Neural crest cell (in vitro differentiated cells): ENCODE measurements at regions not wholly inside any gene's neighbourhood (a gene's known extent, or its start where the extent isn't known, plus 50 kb on each side); places are given as distances from the start of the nearest gene placed in this dataset.

Experiments
- DNase-seq: peaks from one replicate; pipeline ENCODE4 v3.0.0; 2021; ENCODE audit warnings: low read depth, mixed read lengths, low spot score
- H3K27ac Mint-ChIP-seq: one replicate; pipeline ENCODE4 v1.8.0; 2021; ENCODE audit warnings: mild to moderate bottlenecking, mixed read lengths; ENCODE audit not compliant: unreplicated experiment
- H3K27me3 Mint-ChIP-seq: 2 replicates; pipeline ENCODE4 v1.8.0; 2021; ENCODE audit warnings: low read depth, mild to moderate bottlenecking, mixed read lengths
- H3K36me3 Mint-ChIP-seq: 2 replicates; pipeline ENCODE4 v1.8.0; 2021; ENCODE audit warnings: low read depth, mild to moderate bottlenecking, mixed read lengths
- H3K4me1 Mint-ChIP-seq: 2 replicates; pipeline ENCODE4 v1.8.0; 2021; ENCODE audit warnings: mixed read lengths
- H3K4me3 Mint-ChIP-seq: one replicate; pipeline ENCODE4 v1.8.0; 2021; ENCODE audit warnings: mild to moderate bottlenecking, mixed read lengths
- H3K9me3 Mint-ChIP-seq: 2 replicates; pipeline ENCODE4 v1.8.0; 2021; ENCODE audit warnings: mixed read lengths
- CTCF ChIP-seq: fragments of 200-600 bp; sonication (generic); conservative IDR thresholded peaks from 2 replicates; pipeline ENCODE4 v1.5.0; 2021; ENCODE audit warnings: antibody characterized with exemption, mild to moderate bottlenecking

- peaks cover 10% of the 10 kb centered on the region for H3K4me1 Mint-ChIP-seq
- H3K27ac Mint-ChIP-seq = no peak overlapping the region
- H3K27me3 Mint-ChIP-seq = no peaks in the 10 kb centered on the region
- H3K9me3 Mint-ChIP-seq = peaks cover 15% of the 10 kb centered on the region
- no peak overlapping the region for H3K4me3 Mint-ChIP-seq
- TF ChIP-seq CTCF = no peak
- no peak for DNase-seq
- peaks cover 4% of the 10 kb centered on the region for H3K36me3 Mint-ChIP-seq
Measured at GRCh38 chr2:67082813-67083212, 314.3 kb upstream of the ETAA1 start.

GRCh38 chr2:67083951-67084350, 313.2 kb upstream of the ETAA1 start:
- Mint-ChIP-seq H3K27ac (no peak overlapping the region), H3K27me3 (no peaks in the 10 kb centered on the region), H3K9me3 (peaks cover 13% of the 10 kb centered on the region), H3K36me3 (peaks cover 4% of the 10 kb centered on the region), H3K4me1 (peaks cover 10% of the 10 kb centered on the region), H3K4me3 (no peak overlapping the region)
- no peak for DNase-seq
- no peak for TF ChIP-seq CTCF

GRCh38 chr2:67085146-67085545, 312.0 kb upstream of the ETAA1 start:
- Mint-ChIP-seq H3K27me3 (no peaks in the 10 kb centered on the region), H3K27ac (no peak overlapping the region), H3K4me1 (peaks cover 10% of the 10 kb centered on the region)

GRCh38 chr2:67091681-67092080, 305.5 kb upstream of the ETAA1 start:
- H3K9me3 Mint-ChIP-seq = peaks cover 2% of the 10 kb centered on the region
- TF ChIP-seq CTCF = no peak
- peaks cover 4% of the 10 kb centered on the region for H3K4me1 Mint-ChIP-seq
- H3K27ac Mint-ChIP-seq = no peak overlapping the region
- peaks cover 5% of the 10 kb centered on the region for H3K27me3 Mint-ChIP-seq
- DNase-seq = no peak
- H3K4me3 Mint-ChIP-seq = no peak overlapping the region
- H3K36me3 Mint-ChIP-seq = no peaks in the 10 kb centered on the region

More at GRCh38 chr2:67085146-67085545, 312.0 kb upstream of the ETAA1 start:
- peaks cover 6% of the 10 kb centered on the region for H3K9me3 Mint-ChIP-seq
- TF ChIP-seq CTCF = no peak
- no peak for DNase-seq
- H3K4me3 Mint-ChIP-seq = no peak overlapping the region
- H3K36me3 Mint-ChIP-seq = peaks cover 4% of the 10 kb centered on the region

GRCh38 chr2:67095121-67095520, 302.0 kb upstream of the ETAA1 start:
- peaks cover 4% of the 10 kb centered on the region for H3K9me3 Mint-ChIP-seq
- peaks cover 2% of the 10 kb centered on the region for H3K36me3 Mint-ChIP-seq
- no peak overlapping the region for H3K27ac Mint-ChIP-seq
- TF ChIP-seq CTCF = no peak
- no peak overlapping the region for H3K4me3 Mint-ChIP-seq
- H3K27me3 Mint-ChIP-seq = peaks cover 5% of the 10 kb centered on the region
- no peaks in the 10 kb centered on the region for H3K4me1 Mint-ChIP-seq
- no peak for DNase-seq

- Mint-ChIP-seq H3K36me3 (peaks cover 2% of the 10 kb centered on the region), H3K9me3 (peaks cover 2% of the 10 kb centered on the region), H3K4me3 (no peak overlapping the region), H3K4me1 (no peaks in the 10 kb centered on the region), H3K27me3 (peaks cover 5% of the 10 kb centered on the region), H3K27ac (no peak overlapping the region)
- DNase-seq = no peak
- no peak for TF ChIP-seq CTCF
Measured at GRCh38 chr2:67096886-67097285, 300.2 kb upstream of the ETAA1 start.
